C4-2B (cell line): ENCODE measurements at regions not wholly inside any gene's neighbourhood (a gene's known extent, or its start where the extent isn't known, plus 50 kb on each side); places are given as distances from the start of the nearest gene placed in this dataset.

Experiments
- H3K27ac ChIP-seq: fragments of 450-650 bp; 2 replicates; pipeline ENCODE4 v1.5.1; 2017
- CTCF ChIP-seq: fragments of 450-650 bp; conservative IDR thresholded peaks from 2 replicates; pipeline ENCODE4 v1.5.1; 2017; ENCODE audit warnings: mild to moderate bottlenecking
- ZFX ChIP-seq: fragments of 450-650 bp; IDR thresholded peaks from 2 replicates; pipeline ENCODE4 v1.6.1; 2017

- TF ChIP-seq CTCF: no peak
- no peak for TF ChIP-seq ZFX
These were observed 79.4 kb upstream of the SPRY1 start for GRCh38 chr4:123317211-123317610.

GRCh38 chr4:123319639-123320038 is 77.0 kb upstream of the SPRY1 start:
- no peak for TF ChIP-seq CTCF
- no peak for TF ChIP-seq ZFX
- H3K27ac ChIP-seq: no peak overlapping the region

More at GRCh38 chr4:123317211-123317610, 79.4 kb upstream of the SPRY1 start:
- no peak overlapping the region for H3K27ac ChIP-seq

GRCh38 chr4:123323998-123324397 is 72.6 kb upstream of the SPRY1 start:
- TF ChIP-seq CTCF (no peak), ZFX (no peak)
- H3K27ac ChIP-seq: no peak overlapping the region

- no peak overlapping the region for H3K27ac ChIP-seq
- no peak for TF ChIP-seq CTCF
- TF ChIP-seq ZFX: no peak
These were observed 71.3 kb upstream of the SPRY1 start for GRCh38 chr4:123325241-123325681.

- H3K27ac ChIP-seq: no peak overlapping the region
These were observed 69.2 kb upstream of the SPRY1 start for GRCh38 chr4:123327346-123327745.

GRCh38 chr4:123327846-123328429 is 68.7 kb upstream of the SPRY1 start:
- H3K27ac ChIP-seq: no peak overlapping the region
- TF ChIP-seq CTCF: no peak
- TF ChIP-seq ZFX: no peak

More at GRCh38 chr4:123327346-123327745, 69.2 kb upstream of the SPRY1 start:
- no peak for TF ChIP-seq ZFX
- no peak for TF ChIP-seq CTCF

- no peak for TF ChIP-seq CTCF
- no peak for TF ChIP-seq ZFX
- H3K27ac ChIP-seq: no peak overlapping the region
These were observed 57.9 kb upstream of the SPRY1 start for GRCh38 chr4:123338715-123339114.
